SK-N-SH treated with all-trans-retinoic acid at 6 μM for 48 hours (cell line): ENCODE measurements at regions not wholly inside any gene's neighbourhood (a gene's known extent, or its start where the extent isn't known, plus 50 kb on each side); places are given as distances from the start of the nearest gene placed in this dataset.

Experiments used
- ATAC-seq: fragments of 200-7000 bp; cut with Tn5 transposase; 3 replicates; pipeline ENCODE4 v1.9.1; 2020; ENCODE audit warnings: mild to moderate bottlenecking, moderate library complexity
- ARNTL ChIP-seq: fragments of 450-650 bp; formaldehyde crosslinking; IDR thresholded peaks from 2 replicates; pipeline ENCODE4 v1.5.0; 2020; ENCODE audit warnings: low read depth, mild to moderate bottlenecking, moderate library complexity, borderline replicate concordance
- BACH2 ChIP-seq: fragments of 250-450 bp; sonication (Bioruptor Pico); IDR thresholded peaks from 2 replicates; pipeline ENCODE4 v1.9.0; 2021; ENCODE audit warnings: mild to moderate bottlenecking, borderline replicate concordance
- CREB5 ChIP-seq: fragments of 250-450 bp; sonication (Bioruptor Pico); IDR thresholded peaks from 2 replicates; pipeline ENCODE4 v1.5.1; 2020; ENCODE audit warnings: low read depth, mild to moderate bottlenecking, moderate library complexity
- CSRNP3 ChIP-seq: fragments of 250-450 bp; sonication (Bioruptor Pico); IDR thresholded peaks from 2 replicates; pipeline ENCODE4 v1.5.1; 2021; ENCODE audit warnings: mild to moderate bottlenecking, moderate library complexity
- ESRRG ChIP-seq: fragments of 250-450 bp; sonication (Bioruptor Pico); IDR thresholded peaks from 2 replicates; pipeline ENCODE4 v1.6.1; 2021; ENCODE audit warnings: mild to moderate bottlenecking
- GLIS3 ChIP-seq: fragments of 250-450 bp; sonication (Bioruptor Pico); IDR thresholded peaks from 2 replicates; pipeline ENCODE4 v1.5.0; 2020; ENCODE audit warnings: mild to moderate bottlenecking, moderate library complexity
- OSR1 ChIP-seq: fragments of 250-450 bp; sonication (Bioruptor Pico); IDR thresholded peaks from 2 replicates; pipeline ENCODE4 v1.8.0; 2022; ENCODE audit warnings: moderate library complexity, mild to moderate bottlenecking, inconsistent platforms
- PATZ1 ChIP-seq: fragments of 250-450 bp; sonication (Bioruptor Pico); IDR thresholded peaks from 2 replicates; pipeline ENCODE4 v1.8.0; 2020; ENCODE audit warnings: mild to moderate bottlenecking, moderate library complexity, borderline replicate concordance
- POU6F1 ChIP-seq: fragments of 250-450 bp; sonication (Bioruptor Pico); IDR thresholded peaks from 2 replicates; pipeline ENCODE4 v1.8.0; 2021; ENCODE audit warnings: low read depth, mild to moderate bottlenecking, moderate library complexity, borderline replicate concordance
- PPARA ChIP-seq: fragments of 250-450 bp; sonication (Bioruptor Pico); IDR thresholded peaks from 2 replicates; pipeline ENCODE4 v1.5.0; 2020; ENCODE audit warnings: mild to moderate bottlenecking, borderline replicate concordance
- RARB ChIP-seq: fragments of 250-450 bp; sonication (Bioruptor Pico); IDR thresholded peaks from 2 replicates; pipeline ENCODE4 v1.8.0; 2021; ENCODE audit warnings: mild to moderate bottlenecking, moderate library complexity
- SNAI2 ChIP-seq: fragments of 250-450 bp; sonication (Bioruptor Pico); IDR thresholded peaks from 2 replicates; pipeline ENCODE4 v1.5.0; 2020; ENCODE audit warnings: mild to moderate bottlenecking, moderate library complexity
- TCF4 ChIP-seq: fragments of 250-450 bp; sonication (Bioruptor Pico); IDR thresholded peaks from 2 replicates; pipeline ENCODE4 v1.8.0; 2021; ENCODE audit warnings: mild to moderate bottlenecking, moderate library complexity, borderline replicate concordance
- ZC3H10 ChIP-seq: fragments of 250-450 bp; sonication (Bioruptor Pico); IDR thresholded peaks from 2 replicates; pipeline ENCODE4 v1.5.1; 2021; ENCODE audit warnings: mild to moderate bottlenecking, moderate library complexity
- ZFP3 ChIP-seq: fragments of 250-450 bp; sonication (Bioruptor Pico); IDR thresholded peaks from 2 replicates; pipeline ENCODE4 v1.5.0; 2020; ENCODE audit warnings: mild to moderate bottlenecking, moderate library complexity
- ZFP30 ChIP-seq: fragments of 450-650 bp; formaldehyde crosslinking; IDR thresholded peaks from 2 replicates; pipeline ENCODE4 v1.5.0; 2022; ENCODE audit warnings: mild to moderate bottlenecking, moderate library complexity
- ZNF565 ChIP-seq: fragments of 450-650 bp; formaldehyde crosslinking; conservative IDR thresholded peaks from 2 replicates; pipeline ENCODE4 v1.5.0; 2020; ENCODE audit warnings: low read depth, mild to moderate bottlenecking, moderate library complexity
- ZNF70 ChIP-seq: fragments of 450-650 bp; formaldehyde crosslinking; IDR thresholded peaks from 2 replicates; pipeline ENCODE4 v1.5.0; 2020; ENCODE audit warnings: mild to moderate bottlenecking, moderate library complexity
- ZNF8 ChIP-seq: fragments of 450-650 bp; formaldehyde crosslinking; IDR thresholded peaks from 2 replicates; pipeline ENCODE4 v1.5.0; 2020; ENCODE audit warnings: mild to moderate bottlenecking, moderate library complexity

GRCh38 chr2:219784178-219784577 is 156.7 kb downstream of the SLC4A3 start (continued):
- TF ChIP-seq PATZ1 (CRISPR knock-in tag), result no peak
- TF ChIP-seq TCF4 (CRISPR knock-in tag), result no peak
- TF ChIP-seq ZFP3, result no peak
- TF ChIP-seq ARNTL (CRISPR knock-in tag), result no peak
- TF ChIP-seq, all 23 proteins: peak for 0

- no peak for ATAC-seq
These were observed 162.0 kb downstream of the SLC4A3 start for GRCh38 chr2:219789476-219789875.

GRCh38 chr2:219792446-219792845 is 165.0 kb downstream of the SLC4A3 start:
- no peak for ATAC-seq

More at GRCh38 chr2:219789476-219789875, 162.0 kb downstream of the SLC4A3 start:
- TF ChIP-seq ZFP30 (CRISPR knock-in tag) (no peak), ZNF70 (CRISPR knock-in tag) (no peak), GLIS3 (no peak)

More at GRCh38 chr2:219792446-219792845, 165.0 kb downstream of the SLC4A3 start:
- TF ChIP-seq ESRRG (CRISPR knock-in tag) (no peak), CSRNP3 (no peak), PPARA (CRISPR knock-in tag) (no peak), ZFP30 (CRISPR knock-in tag) (no peak), OSR1 (CRISPR knock-in tag) (no peak), ZNF8 (CRISPR knock-in tag) (no peak), ZNF565 (CRISPR knock-in tag) (no peak), SNAI2 (CRISPR knock-in tag) (no peak), ZFP3 (no peak), RARB (no peak), TCF4 (CRISPR knock-in tag) (no peak), POU6F1 (CRISPR knock-in tag) (no peak), PATZ1 (CRISPR knock-in tag) (no peak), ZNF70 (CRISPR knock-in tag) (no peak), BACH2 (CRISPR knock-in tag) (no peak), ZC3H10 (no peak), CREB5 (CRISPR knock-in tag) (no peak)
